ENCODE measurements at regions not wholly inside any gene's neighbourhood (a gene's known extent, or its start where the extent isn't known, plus 50 kb on each side); places are given as distances from the start of the nearest gene placed in this dataset.
"Not testable (repeated sequence)": the region's sequence is repeated elsewhere in the genome, so short reads cannot be mapped to it uniquely, and the experiment has no call there.

DNA sequence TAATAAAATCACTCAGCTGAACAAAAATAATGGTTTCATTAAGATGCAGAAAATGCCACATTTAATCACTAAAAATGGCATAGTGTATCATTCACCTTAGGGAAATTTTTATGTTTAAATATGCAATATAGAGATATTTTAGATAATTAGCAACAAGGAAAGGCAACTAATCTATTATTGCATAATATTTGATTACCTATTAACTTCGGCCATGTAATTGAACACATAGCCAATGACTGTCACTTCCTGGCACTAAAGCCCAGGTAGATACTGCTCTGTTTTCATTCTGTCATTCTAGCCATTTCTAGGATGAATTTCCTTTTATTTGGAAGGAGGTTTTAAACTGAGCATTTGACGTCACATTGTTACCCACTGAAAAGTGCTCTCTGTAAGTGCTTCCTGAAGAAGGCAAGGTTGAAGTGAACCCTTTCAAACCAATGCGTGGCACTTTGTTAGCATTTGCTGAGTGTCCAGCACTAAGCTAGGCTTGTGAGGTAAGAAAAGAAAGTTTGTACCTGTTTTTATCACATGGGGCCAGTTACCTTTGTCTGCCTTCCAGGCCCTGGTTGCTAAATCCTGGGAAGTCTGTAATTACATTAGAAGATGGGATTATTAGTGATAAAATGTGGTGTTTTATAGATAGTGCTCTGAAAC, 67.8 kb upstream of the LSM6 start:
- no peak for DNase-seq (ENCODE audit: insufficient read length, low spot score)
- no peak for FAIRE-seq
- TF ChIP-seq POLR2AphosphoS5 (IDR thresholded peaks at IDR 0.05; ENCODE audit: low read depth, low read length): no peak
- no peak for TF ChIP-seq POU2F2 (IDR thresholded peaks at IDR 0.05; ENCODE audit: low read depth, low read length)
- no peak for TF ChIP-seq PAX5 (IDR thresholded peaks at IDR 0.05; ENCODE audit: insufficient read depth, low read length, severe bottlenecking)
- TF ChIP-seq TAF1 (IDR thresholded peaks at IDR 0.05; ENCODE audit: low read depth, low read length): no peak
- no peak for TF ChIP-seq POLR2A (IDR thresholded peaks at IDR 0.05; ENCODE audit: low read depth, low read length)
- TF ChIP-seq SPI1 (IDR thresholded peaks at IDR 0.05; ENCODE audit: low read depth, low read length): no peak

DNA sequence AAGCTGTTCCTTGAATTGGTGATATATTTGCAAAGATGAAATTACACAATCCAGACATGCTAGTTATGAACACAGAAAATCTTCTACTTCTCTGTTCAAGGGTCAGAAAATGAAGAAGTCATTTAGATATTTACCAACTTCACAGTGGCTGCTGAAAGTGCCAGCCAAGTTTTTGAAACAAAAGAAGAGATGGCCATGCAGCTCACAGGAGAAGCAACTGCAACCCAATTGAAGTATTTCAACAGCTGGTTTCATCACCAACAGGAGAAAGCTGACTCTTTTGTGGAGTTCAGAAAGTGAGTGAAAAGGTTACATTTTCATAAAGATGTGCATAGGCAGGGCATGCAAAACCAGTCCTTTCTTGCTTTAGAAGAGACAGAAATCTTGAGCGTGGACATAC, 70.1 kb upstream of the LSM6 start:
- FAIRE-seq: peak; percentile 90
- DNase-seq (ENCODE audit: insufficient read length, low spot score): no peak
- no peak for TF ChIP-seq POU2F2 (IDR thresholded peaks at IDR 0.05; ENCODE audit: low read depth, low read length)
- no peak for TF ChIP-seq PAX5 (IDR thresholded peaks at IDR 0.05; ENCODE audit: insufficient read depth, low read length, severe bottlenecking)
- no peak for TF ChIP-seq SPI1 (IDR thresholded peaks at IDR 0.05; ENCODE audit: low read depth, low read length)
- TF ChIP-seq TAF1 (IDR thresholded peaks at IDR 0.05; ENCODE audit: low read depth, low read length): no peak
- no peak for TF ChIP-seq POLR2AphosphoS5 (IDR thresholded peaks at IDR 0.05; ENCODE audit: low read depth, low read length)
- TF ChIP-seq POLR2A (IDR thresholded peaks at IDR 0.05; ENCODE audit: low read depth, low read length): no peak

DNA sequence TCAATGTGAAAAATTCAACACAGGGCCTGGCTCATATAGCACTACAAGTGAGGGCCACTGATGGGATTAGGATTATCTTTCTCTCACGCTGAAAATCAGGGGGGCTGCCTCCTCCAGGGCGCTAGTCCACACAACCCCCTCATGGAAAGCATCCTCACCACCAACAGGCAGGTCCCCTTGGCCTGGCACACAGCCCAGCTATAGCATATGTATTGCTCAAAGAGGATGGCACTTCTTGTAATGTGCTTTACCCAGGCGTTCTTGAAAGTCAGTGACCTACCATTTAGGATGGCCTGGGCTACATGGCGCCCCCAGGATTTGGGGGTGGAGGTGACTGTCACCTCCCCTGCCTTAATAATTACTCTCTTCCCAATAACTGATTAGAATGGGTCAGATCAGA, 71.0 kb upstream of the LSM6 start:
- no peak for DNase-seq (ENCODE audit: insufficient read length, low spot score)
- FAIRE-seq: no peak
- TF ChIP-seq POLR2AphosphoS5 (IDR thresholded peaks at IDR 0.05; ENCODE audit: low read depth, low read length) (no peak), SPI1 (IDR thresholded peaks at IDR 0.05; ENCODE audit: low read depth, low read length) (no peak), POLR2A (IDR thresholded peaks at IDR 0.05; ENCODE audit: low read depth, low read length) (no peak), POU2F2 (IDR thresholded peaks at IDR 0.05; ENCODE audit: low read depth, low read length) (no peak), PAX5 (IDR thresholded peaks at IDR 0.05; ENCODE audit: insufficient read depth, low read length, severe bottlenecking) (no peak), TAF1 (IDR thresholded peaks at IDR 0.05; ENCODE audit: low read depth, low read length) (no peak)

- DNase-seq (ENCODE audit: insufficient read length, low spot score); FAIRE-seq: not testable (repeated sequence)
Observed at GRCh38 chr4:146104052-146104451, 71.5 kb upstream of the LSM6 start.

DNA sequence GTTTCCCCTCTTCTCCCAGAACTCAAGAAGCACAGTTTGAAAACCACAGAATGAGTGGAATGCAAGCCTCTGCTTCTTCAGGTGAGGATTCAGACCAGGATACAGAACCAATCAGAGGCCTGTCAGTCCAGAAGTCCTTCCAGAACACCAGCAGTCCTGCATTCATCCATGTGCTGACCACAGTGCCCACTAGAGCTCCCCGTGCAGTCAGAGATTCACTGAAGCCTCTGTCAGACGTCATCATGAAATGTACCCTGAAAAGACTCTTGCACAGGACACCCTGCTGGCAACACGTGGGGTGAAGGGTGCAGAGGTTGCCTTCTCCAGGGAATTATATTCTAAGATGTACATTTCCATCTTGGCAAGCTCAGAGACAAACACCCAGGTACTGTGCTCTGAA, 75.9 kb upstream of the LSM6 start:
- FAIRE-seq: peak; percentile 5
- no peak for DNase-seq (ENCODE audit: insufficient read length, low spot score)
- no peak for TF ChIP-seq SPI1 (IDR thresholded peaks at IDR 0.05; ENCODE audit: low read depth, low read length)
- no peak for TF ChIP-seq PAX5 (IDR thresholded peaks at IDR 0.05; ENCODE audit: insufficient read depth, low read length, severe bottlenecking)
- no peak for TF ChIP-seq POU2F2 (IDR thresholded peaks at IDR 0.05; ENCODE audit: low read depth, low read length)
- no peak for TF ChIP-seq POLR2A (IDR thresholded peaks at IDR 0.05; ENCODE audit: low read depth, low read length)
- no peak for TF ChIP-seq TAF1 (IDR thresholded peaks at IDR 0.05; ENCODE audit: low read depth, low read length)
- TF ChIP-seq POLR2AphosphoS5 (IDR thresholded peaks at IDR 0.05; ENCODE audit: low read depth, low read length): no peak

DNA sequence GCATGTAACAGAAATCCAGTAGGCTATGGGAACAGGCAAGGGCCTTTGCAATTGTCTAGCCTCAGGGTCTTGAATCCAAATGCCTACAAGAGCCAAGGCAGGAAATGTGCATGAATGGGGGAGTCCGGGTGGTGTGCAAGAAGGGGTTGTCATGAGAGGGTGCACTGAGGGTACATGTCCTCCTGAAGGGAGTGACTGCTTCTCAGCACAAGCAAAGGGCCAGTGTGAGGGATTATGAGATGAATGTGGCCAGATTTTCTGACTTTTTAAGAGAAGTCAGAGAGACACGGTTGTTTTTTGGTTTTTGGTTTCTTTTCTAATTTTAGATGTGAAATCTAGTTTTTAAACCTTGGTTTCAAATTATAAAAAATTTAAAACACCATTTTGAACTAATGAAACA, 76.5 kb upstream of the LSM6 start:
- TF ChIP-seq SPI1 (IDR thresholded peaks at IDR 0.05; ENCODE audit: low read depth, low read length) (no peak), POU2F2 (IDR thresholded peaks at IDR 0.05; ENCODE audit: low read depth, low read length) (no peak), POLR2A (IDR thresholded peaks at IDR 0.05; ENCODE audit: low read depth, low read length) (no peak), TAF1 (IDR thresholded peaks at IDR 0.05; ENCODE audit: low read depth, low read length) (no peak), POLR2AphosphoS5 (IDR thresholded peaks at IDR 0.05; ENCODE audit: low read depth, low read length) (no peak), PAX5 (IDR thresholded peaks at IDR 0.05; ENCODE audit: insufficient read depth, low read length, severe bottlenecking) (no peak)
- DNase-seq (ENCODE audit: insufficient read length, low spot score) (no peak), FAIRE-seq (peak; percentile 83)

GRCh38 chr4:146098397-146098796, 77.1 kb upstream of the LSM6 start:
- peak; percentile 89 for FAIRE-seq
- TF ChIP-seq SPI1 (IDR thresholded peaks at IDR 0.05; ENCODE audit: low read depth, low read length) (peak; percentile 85), PAX5 (IDR thresholded peaks at IDR 0.05; ENCODE audit: insufficient read depth, low read length, severe bottlenecking) (no peak)
- DNase-seq (ENCODE audit: insufficient read length, low spot score): no peak

DNA sequence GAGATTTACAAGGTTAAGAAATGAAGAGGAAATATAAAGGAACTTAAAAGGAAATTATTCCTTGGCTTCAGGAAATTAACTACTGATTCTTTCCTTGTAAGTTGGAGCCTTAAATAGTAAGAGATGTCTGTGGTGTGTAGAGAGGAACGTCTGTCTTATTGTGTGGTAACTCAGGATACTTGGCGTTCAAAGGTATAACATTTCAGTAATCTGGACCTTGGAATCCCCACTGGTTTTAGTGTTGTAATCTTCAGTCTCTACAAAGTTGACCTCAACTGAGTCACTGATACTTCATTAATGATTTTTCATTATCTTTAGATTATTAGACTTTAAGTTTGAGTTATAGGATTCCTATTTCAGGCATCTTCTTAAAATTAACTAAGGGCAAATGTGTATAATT, 79.1 kb upstream of the LSM6 start:
- FAIRE-seq (peak; percentile 9), DNase-seq (ENCODE audit: insufficient read length, low spot score) (no peak)
- no peak for TF ChIP-seq POLR2AphosphoS5 (IDR thresholded peaks at IDR 0.05; ENCODE audit: low read depth, low read length)
- no peak for TF ChIP-seq PAX5 (IDR thresholded peaks at IDR 0.05; ENCODE audit: insufficient read depth, low read length, severe bottlenecking)
- TF ChIP-seq SPI1 (IDR thresholded peaks at IDR 0.05; ENCODE audit: low read depth, low read length): no peak
- TF ChIP-seq TAF1 (IDR thresholded peaks at IDR 0.05; ENCODE audit: low read depth, low read length): no peak
- TF ChIP-seq POLR2A (IDR thresholded peaks at IDR 0.05; ENCODE audit: low read depth, low read length): no peak
- TF ChIP-seq POU2F2 (IDR thresholded peaks at IDR 0.05; ENCODE audit: low read depth, low read length): no peak

DNA sequence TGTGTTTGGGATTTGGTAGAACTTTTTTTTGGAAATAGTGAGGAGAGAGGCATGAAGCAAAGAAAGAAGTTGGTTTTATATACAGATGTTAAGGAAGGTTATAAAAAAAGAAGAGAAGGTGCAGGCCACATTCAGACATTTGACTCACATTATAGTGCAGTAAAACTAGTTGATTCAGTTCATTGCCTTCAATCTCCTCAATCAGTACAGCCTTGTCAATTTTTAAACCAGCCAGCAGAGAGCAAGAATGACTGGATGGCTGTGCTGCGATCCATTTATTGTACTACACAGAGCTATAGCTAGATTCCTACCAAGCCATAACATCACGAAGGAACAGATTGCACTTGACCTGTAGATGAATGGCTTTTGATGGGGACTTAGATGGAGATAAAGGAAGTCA, 79.7 kb upstream of the LSM6 start:
- DNase-seq (ENCODE audit: insufficient read length, low spot score) (no peak), FAIRE-seq (no peak)
- TF ChIP-seq TAF1 (IDR thresholded peaks at IDR 0.05; ENCODE audit: low read depth, low read length) (no peak), POU2F2 (IDR thresholded peaks at IDR 0.05; ENCODE audit: low read depth, low read length) (no peak), PAX5 (IDR thresholded peaks at IDR 0.05; ENCODE audit: insufficient read depth, low read length, severe bottlenecking) (no peak), POLR2A (IDR thresholded peaks at IDR 0.05; ENCODE audit: low read depth, low read length) (no peak), POLR2AphosphoS5 (IDR thresholded peaks at IDR 0.05; ENCODE audit: low read depth, low read length) (no peak), SPI1 (IDR thresholded peaks at IDR 0.05; ENCODE audit: low read depth, low read length) (no peak)

GRCh38 chr4:146095091-146095690, 80.3 kb upstream of the LSM6 start:
- DNase-seq (ENCODE audit: insufficient read length, low spot score): no peak
- TF ChIP-seq POLR2A (IDR thresholded peaks at IDR 0.05; ENCODE audit: low read depth, low read length) (no peak), PAX5 (IDR thresholded peaks at IDR 0.05; ENCODE audit: insufficient read depth, low read length, severe bottlenecking) (no peak), SPI1 (IDR thresholded peaks at IDR 0.05; ENCODE audit: low read depth, low read length) (no peak), POU2F2 (IDR thresholded peaks at IDR 0.05; ENCODE audit: low read depth, low read length) (no peak), POLR2AphosphoS5 (IDR thresholded peaks at IDR 0.05; ENCODE audit: low read depth, low read length) (no peak), TAF1 (IDR thresholded peaks at IDR 0.05; ENCODE audit: low read depth, low read length) (no peak)
- peak; percentile 79 for FAIRE-seq
